Activated CD4-positive, alpha-beta T cell treated with anti-CD3 and anti-CD28 coated beads for 36 hours (primary cell): ENCODE measurements at regions not wholly inside any gene's neighbourhood (a gene's known extent, or its start where the extent isn't known, plus 50 kb on each side); places are given as distances from the start of the nearest gene placed in this dataset.

Experiments used
- ATAC-seq: fragments of 200-7000 bp; cut with Tn5 transposase; one replicate; pipeline ENCODE4 v1.10.0; 2021; ENCODE audit warnings: mild to moderate bottlenecking, moderate library complexity
- CTCF ChIA-PET: fragments of 350-600 bp; sonication (Branson Sonifier 250); formaldehyde crosslinking; loops from one replicate; lab custom pipeline; 2021; ENCODE audit warnings: antibody characterized with exemption; lab: Charles Lee
- POLR2A ChIA-PET: fragments of 350-600 bp; sonication (Branson Sonifier 250); formaldehyde crosslinking; loops from one replicate; lab custom pipeline; 2021; ENCODE audit warnings: antibody characterized with exemption, inconsistent platforms; lab: Charles Lee
- DNase-seq: peaks from one replicate; pipeline ENCODE4 v3.0.0-alpha.2; 2020
- H3K27ac Mint-ChIP-seq: one replicate; pipeline ENCODE4 v1.8.0; 2021; ENCODE audit warnings: mixed read lengths
- H3K27me3 Mint-ChIP-seq: one replicate; pipeline ENCODE4 v1.8.0; 2021; ENCODE audit warnings: mixed read lengths
- H3K36me3 Mint-ChIP-seq: one replicate; pipeline ENCODE4 v1.8.0; 2021; ENCODE audit warnings: low read depth, mixed read lengths
- H3K4me1 Mint-ChIP-seq: one replicate; pipeline ENCODE4 v1.8.0; 2021; ENCODE audit warnings: mixed read lengths
- H3K4me3 Mint-ChIP-seq: one replicate; pipeline ENCODE4 v1.8.0; 2021; ENCODE audit warnings: mild to moderate bottlenecking, moderate library complexity, mixed read lengths
- H3K9me3 Mint-ChIP-seq: one replicate; pipeline ENCODE4 v1.8.0; 2021; ENCODE audit warnings: low read depth, mixed read lengths
- intact Hi-C, 2 experiments: fragments of 100-400 bp; cut with DNase I in 1 of 2; cut with micrococcal nuclease in 1 of 2; formaldehyde crosslinking; loops; one replicate each; pipeline versions ENCODE4 v1.14.2 to v1.15.1; 2022 to 2024; cut with DNase I, micrococcal nuclease

DNA sequence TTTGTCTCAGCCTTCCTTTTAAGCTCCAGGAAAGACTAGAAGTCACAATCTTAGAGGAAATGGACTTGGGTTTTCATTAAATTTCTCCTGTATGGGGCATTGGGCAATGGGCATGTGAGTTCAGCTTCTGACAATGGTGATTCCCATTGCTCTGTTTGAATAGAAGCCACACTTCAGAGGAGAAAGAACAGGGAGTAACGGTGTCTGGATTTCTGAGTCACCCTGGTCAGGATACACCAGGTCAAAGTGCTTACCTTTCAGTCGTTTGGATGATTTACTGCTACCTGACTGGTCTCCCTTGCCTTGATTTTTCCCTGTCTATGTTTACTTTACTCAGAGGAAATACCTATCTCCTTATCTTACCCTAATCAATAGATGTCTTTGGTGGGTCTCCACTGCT lies 111.7 kb upstream of the VEPH1 start:
- H3K27me3 Mint-ChIP-seq = peaks cover 6% of the 10 kb centered on the region
- POLR2A ChIA-PET = no interaction called here
- peaks cover 9% of the 10 kb centered on the region for H3K4me1 Mint-ChIP-seq
- no peak overlapping the region for H3K27ac Mint-ChIP-seq
- CTCF ChIA-PET = interaction anchor here (1.2 to 1.4 kb wide), 2 partner anchors 9 to 11 kb away, joined by 4 to 8 read pairs; no protein-coding TSS in a partner anchor
- no peaks in the 10 kb centered on the region for H3K9me3 Mint-ChIP-seq
- no peaks in the 10 kb centered on the region for H3K36me3 Mint-ChIP-seq
- no peak for DNase-seq
- intact Hi-C loops = loop anchor here (5.0 kb wide), 4 partner anchors 492 to 817 kb away; partner anchors contain the start of genes RSRC1 (in 1 of the 2) and SHOX2 (in 1 of the 2)
- no peak for ATAC-seq
- no peak overlapping the region for H3K4me3 Mint-ChIP-seq

DNA sequence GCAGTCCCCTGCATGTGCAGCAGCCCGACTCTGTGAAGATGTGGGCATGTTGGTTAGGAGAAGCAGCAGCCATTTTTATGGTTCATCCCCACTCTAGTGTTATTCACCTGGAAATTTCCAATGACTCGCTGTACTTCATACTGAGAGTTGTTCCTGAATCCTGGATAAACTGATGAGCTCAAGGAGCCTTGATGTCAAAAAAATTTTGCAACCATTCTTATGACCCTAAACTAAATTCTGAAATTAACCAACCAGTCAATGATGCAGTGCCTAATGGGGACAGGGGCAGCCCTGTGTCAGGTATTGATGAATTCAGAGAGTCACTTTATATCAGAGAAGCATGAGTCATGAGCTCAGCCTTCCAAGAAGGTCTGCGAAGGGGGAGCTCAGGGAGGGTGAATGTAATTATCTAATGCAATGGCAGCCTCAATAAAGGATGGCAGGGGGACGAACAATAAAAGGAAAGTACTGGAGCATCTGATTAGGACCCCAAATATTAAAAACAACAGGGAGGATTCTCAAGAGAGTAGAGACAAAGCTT lies 108.4 kb upstream of the VEPH1 start:
- Mint-ChIP-seq H3K36me3 (no peaks in the 10 kb centered on the region), H3K27ac (no peak overlapping the region), H3K4me3 (no peak overlapping the region), H3K9me3 (no peaks in the 10 kb centered on the region), H3K27me3 (peaks cover 7% of the 10 kb centered on the region), H3K4me1 (peaks cover 5% of the 10 kb centered on the region)
- DNase-seq (no peak), ATAC-seq (no peak)
- ChIA-PET CTCF (interaction anchor here (0.6 to 1.6 kb wide), 2 partner anchors 9 to 79 kb away, joined by 3 to 5 read pairs; no protein-coding TSS in a partner anchor), POLR2A (no interaction called here)
- intact Hi-C loops = no loop called here

DNA sequence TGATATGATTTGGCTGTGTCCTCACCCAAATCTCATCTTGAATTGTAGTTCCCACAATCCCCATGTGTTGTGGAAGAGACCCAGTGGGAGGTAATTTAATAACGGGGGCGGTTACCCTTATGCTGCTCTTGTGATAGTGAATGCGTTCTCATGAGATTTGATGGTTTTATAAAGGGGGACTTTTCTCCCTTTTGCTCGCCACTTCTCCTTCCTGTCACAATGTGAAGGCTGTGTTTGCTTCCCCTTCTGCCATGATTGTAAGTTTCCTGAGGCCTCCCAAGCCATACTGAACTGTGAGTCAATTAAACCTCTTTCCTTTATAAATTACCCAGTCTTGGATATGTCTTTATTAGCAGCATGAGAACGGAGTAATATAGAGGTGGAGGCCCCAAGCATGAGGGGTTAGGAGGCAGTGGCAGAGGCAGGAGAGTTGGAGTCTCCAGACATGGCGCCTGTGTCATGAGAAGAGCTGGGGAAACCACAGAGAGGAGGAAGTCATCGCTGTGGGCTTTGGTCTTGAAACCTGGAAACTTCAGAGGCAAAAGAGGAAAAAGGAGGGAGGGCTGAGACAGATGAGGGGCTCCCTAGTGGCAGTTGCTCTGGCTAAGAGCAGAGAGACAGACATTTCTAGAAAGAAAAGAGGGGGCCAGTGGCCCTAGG lies 107.8 kb upstream of the VEPH1 start:
- peaks cover 8% of the 10 kb centered on the region for H3K27me3 Mint-ChIP-seq
- DNase-seq = no peak
- ChIA-PET CTCF (interaction anchor here (1.6 kb wide), 1 partner anchor 78 kb away, joined by 5 read pairs; no protein-coding TSS in a partner anchor), POLR2A (no interaction called here)
- H3K9me3 Mint-ChIP-seq = no peaks in the 10 kb centered on the region
- H3K36me3 Mint-ChIP-seq = no peaks in the 10 kb centered on the region
- peaks cover 5% of the 10 kb centered on the region for H3K4me1 Mint-ChIP-seq
- H3K27ac Mint-ChIP-seq = no peak overlapping the region
- no peak for ATAC-seq
- no peak overlapping the region for H3K4me3 Mint-ChIP-seq
- intact Hi-C loops = no loop called here

DNA sequence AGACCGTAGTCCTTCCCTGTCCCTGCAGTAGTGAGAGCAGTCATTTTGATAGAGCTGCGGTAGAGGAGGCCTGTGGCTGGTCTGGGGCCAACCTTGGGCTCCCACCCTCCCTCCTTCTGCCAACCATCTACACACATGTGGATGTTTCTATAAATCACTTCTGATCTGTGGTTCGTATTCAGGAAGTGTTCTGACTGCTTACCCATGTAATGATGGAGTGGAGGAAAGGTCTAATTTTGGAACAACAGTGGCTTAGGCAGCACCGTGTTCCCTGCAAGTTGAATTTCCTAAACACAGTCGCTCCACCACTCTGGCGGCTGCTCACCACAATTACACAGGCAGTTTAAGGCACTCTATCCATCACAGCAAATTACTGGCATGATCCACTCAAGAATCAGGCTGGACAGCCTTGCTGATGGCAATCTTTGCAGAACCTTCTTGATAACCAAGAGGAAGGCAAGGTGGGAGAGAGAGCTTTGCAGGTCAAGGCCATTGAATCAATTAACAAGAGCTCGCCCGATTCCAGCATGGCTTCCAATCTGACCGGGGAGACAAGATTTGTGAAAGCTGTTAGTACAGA lies 104.7 kb upstream of the VEPH1 start:
- H3K4me1 Mint-ChIP-seq = peaks cover 5% of the 10 kb centered on the region
- H3K9me3 Mint-ChIP-seq = no peaks in the 10 kb centered on the region
- H3K27ac Mint-ChIP-seq = no peak overlapping the region
- no peak for DNase-seq
- H3K36me3 Mint-ChIP-seq = no peaks in the 10 kb centered on the region
- no peak for ATAC-seq
- peaks cover 11% of the 10 kb centered on the region for H3K27me3 Mint-ChIP-seq
- intact Hi-C loops = loop anchor here in 1 of 2 experiments (5.0 kb wide), 1 partner anchor 704 kb away; no protein-coding TSS in a partner anchor
- no peak overlapping the region for H3K4me3 Mint-ChIP-seq
- ChIA-PET CTCF (interaction anchor here (0.6 to 3.4 kb wide), 8 partner anchors 11 to 1020 kb away, joined by 3 to 23 read pairs (median 4); no protein-coding TSS in a partner anchor), POLR2A (no interaction called here)

DNA sequence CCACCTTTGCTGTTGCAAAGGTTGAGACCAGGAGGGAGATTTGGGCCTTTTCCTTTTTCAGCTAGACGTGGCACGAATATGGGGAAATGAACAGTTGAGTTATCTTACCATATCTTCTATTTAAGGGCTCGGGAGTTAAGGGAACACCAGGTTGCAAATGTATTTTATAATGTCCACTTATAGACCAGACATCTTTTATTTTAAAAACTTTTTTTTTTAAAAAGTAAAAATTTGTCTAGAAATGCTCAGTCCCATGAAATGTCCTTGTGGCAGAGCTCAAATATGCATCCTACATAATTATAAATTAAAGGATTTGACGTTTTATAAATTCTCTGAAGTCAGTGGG lies 103.6 kb upstream of the VEPH1 start:
- intact Hi-C loops = loop anchor here (1.0 to 5.0 kb wide), 2 partner anchors 705 to 1184 kb away; no protein-coding TSS in a partner anchor
- Mint-ChIP-seq H3K27me3 (peaks cover 13% of the 10 kb centered on the region), H3K4me1 (peaks cover 5% of the 10 kb centered on the region), H3K9me3 (no peaks in the 10 kb centered on the region), H3K36me3 (no peaks in the 10 kb centered on the region), H3K4me3 (no peak overlapping the region), H3K27ac (no peak overlapping the region)
- no peak for DNase-seq
- CTCF ChIA-PET = interaction anchor here (0.6 to 3.4 kb wide), 23 partner anchors 8 to 1016 kb away, joined by 3 to 23 read pairs (median 3); no protein-coding TSS in a partner anchor
- POLR2A ChIA-PET = interaction anchor here (0.6 kb wide), 2 partner anchors 11 to 104 kb away, joined by 3 read pairs; partner anchors contain the start of gene VEPH1
- ATAC-seq = no peak

DNA sequence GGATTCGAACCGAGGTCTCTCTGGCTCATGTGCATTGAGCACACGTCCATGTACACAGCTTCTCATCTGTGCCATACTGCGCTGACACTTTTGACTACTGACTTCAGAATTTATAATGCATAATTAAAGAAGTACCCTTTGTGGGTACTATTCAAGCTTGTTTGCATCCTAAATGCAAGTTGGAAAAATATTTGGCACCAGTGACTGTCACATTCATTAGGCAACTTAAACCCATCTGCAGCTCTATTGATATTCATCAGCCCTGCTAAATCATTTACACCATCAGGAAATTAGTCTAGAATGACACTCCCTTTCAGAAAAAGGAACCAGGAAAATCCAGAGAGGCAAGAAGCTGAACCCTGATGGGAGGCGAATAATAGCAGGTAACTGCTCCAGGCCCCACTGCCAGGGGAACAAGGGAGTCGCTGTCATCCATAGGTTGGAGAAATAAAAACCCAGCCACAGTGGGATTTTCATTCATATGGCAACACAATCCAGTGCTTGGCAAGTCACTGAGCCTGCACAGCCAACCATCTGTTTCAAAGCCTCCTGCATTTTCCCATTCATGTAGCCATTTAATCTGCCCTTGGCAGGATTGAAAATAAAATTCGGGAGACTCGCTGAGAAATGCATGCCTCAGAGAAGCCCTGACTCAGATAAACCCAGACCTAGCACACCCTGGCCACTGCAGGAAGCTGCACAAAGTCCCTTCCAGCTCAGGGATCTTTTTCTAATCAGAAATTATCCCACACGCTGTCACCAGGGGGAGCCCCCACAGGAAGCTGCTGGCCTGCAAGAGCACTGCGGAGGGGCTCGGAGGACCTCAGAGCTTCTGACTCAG lies 103.0 kb upstream of the VEPH1 start:
- intact Hi-C loops = loop anchor here (1.0 to 5.0 kb wide), 2 partner anchors 706 to 1185 kb away; no protein-coding TSS in a partner anchor
- no peaks in the 10 kb centered on the region for H3K9me3 Mint-ChIP-seq
- DNase-seq (peak; percentile 82), ATAC-seq (peak; percentile 94)
- peaks cover 5% of the 10 kb centered on the region for H3K4me1 Mint-ChIP-seq
- H3K27ac Mint-ChIP-seq = no peak overlapping the region
- CTCF ChIA-PET = interaction anchor here (0.6 to 3.4 kb wide), 25 partner anchors 9 to 1017 kb away, joined by 3 to 23 read pairs (median 3); no protein-coding TSS in a partner anchor
- H3K4me3 Mint-ChIP-seq = no peak overlapping the region
- H3K27me3 Mint-ChIP-seq = peaks cover 13% of the 10 kb centered on the region
- no peaks in the 10 kb centered on the region for H3K36me3 Mint-ChIP-seq
- POLR2A ChIA-PET = interaction anchor here (0.6 kb wide), 2 partner anchors 12 to 103 kb away, joined by 3 read pairs; partner anchors contain the start of gene VEPH1

DNA sequence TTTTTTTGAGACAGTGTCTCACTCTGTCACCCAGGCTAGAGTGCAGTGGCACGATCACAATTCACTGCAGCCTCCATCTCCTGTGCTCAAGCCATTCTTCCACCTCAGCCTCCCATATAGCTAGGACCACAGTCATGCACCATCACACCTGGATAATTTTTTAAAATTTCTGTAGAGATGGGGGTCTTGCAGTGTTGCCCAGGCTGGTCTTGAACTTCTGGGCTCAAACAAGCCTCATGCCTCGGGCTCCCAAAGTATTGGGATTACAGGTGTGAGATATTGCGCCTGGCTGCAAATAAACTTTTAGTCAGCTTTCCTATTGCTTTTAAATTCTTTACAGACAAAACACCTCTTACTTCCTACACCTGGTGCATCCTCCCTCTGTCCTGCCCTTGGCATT lies 102.1 kb upstream of the VEPH1 start:
- ChIA-PET CTCF (interaction anchor here (0.7 to 3.4 kb wide), 7 partner anchors 8 to 829 kb away, joined by 3 to 23 read pairs (median 8); no protein-coding TSS in a partner anchor), POLR2A (interaction anchor here (0.7 kb wide), 1 partner anchor 178 kb away, joined by 4 read pairs; no protein-coding TSS in a partner anchor)
- Mint-ChIP-seq H3K4me3 (no peak overlapping the region), H3K27me3 (peaks cover 13% of the 10 kb centered on the region), H3K9me3 (no peaks in the 10 kb centered on the region), H3K4me1 (peaks cover 5% of the 10 kb centered on the region), H3K36me3 (no peaks in the 10 kb centered on the region), H3K27ac (no peak overlapping the region)
- intact Hi-C loops = loop anchor here in 1 of 2 experiments (5.0 kb wide), 1 partner anchor 707 kb away; no protein-coding TSS in a partner anchor
- ATAC-seq (no peak), DNase-seq (no peak)

DNA sequence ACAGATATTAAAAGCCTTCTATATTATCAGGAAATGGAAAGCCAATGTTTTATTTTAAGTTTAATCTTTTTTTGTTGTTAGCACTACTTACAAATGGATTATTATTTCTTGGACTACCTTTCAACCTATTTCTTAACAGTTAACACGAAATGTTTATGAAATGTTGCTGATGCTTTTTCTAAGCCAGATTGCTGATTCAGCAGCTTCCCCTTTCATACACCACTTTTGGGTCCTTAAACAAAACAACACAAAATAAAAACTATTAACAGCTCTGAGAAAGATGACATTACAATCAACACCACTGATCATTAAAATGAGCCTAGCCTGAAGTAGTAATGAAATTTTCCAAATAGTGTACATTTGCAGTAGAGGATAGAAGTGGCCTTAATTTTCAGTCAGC lies 99.2 kb upstream of the VEPH1 start:
- H3K36me3 Mint-ChIP-seq = no peaks in the 10 kb centered on the region
- ATAC-seq = no peak
- no peaks in the 10 kb centered on the region for H3K9me3 Mint-ChIP-seq
- peaks cover 2% of the 10 kb centered on the region for H3K4me1 Mint-ChIP-seq
- peaks cover 11% of the 10 kb centered on the region for H3K27me3 Mint-ChIP-seq
- intact Hi-C loops = no loop called here
- no peak overlapping the region for H3K4me3 Mint-ChIP-seq
- no peak for DNase-seq
- no peak overlapping the region for H3K27ac Mint-ChIP-seq
- CTCF ChIA-PET = interaction anchor here (1.4 kb wide), 1 partner anchor 15 kb away, joined by 3 read pairs; no protein-coding TSS in a partner anchor
- POLR2A ChIA-PET = no interaction called here

DNA sequence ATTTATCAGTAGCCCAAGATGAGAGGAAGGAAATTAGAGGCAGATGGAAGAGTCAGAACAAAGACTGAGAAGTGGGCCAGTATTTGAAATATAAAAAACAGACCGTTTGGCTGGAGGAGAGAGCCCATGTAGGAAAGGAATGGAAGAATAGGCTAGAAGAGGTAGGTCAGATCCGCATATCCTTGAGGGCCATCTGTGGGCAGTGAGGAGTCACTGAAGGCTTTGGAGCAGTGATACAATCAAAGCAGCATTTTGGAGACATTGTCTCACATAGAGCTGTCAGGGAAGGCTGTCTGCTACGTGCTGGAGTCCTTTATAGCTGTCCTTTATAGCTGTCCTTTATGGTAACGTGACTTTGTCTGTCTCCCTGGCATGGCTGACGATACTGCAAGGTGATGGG lies 92.0 kb upstream of the VEPH1 start:
- H3K36me3 Mint-ChIP-seq = no peaks in the 10 kb centered on the region
- no peaks in the 10 kb centered on the region for H3K4me1 Mint-ChIP-seq
- H3K4me3 Mint-ChIP-seq = no peak overlapping the region
- no peak overlapping the region for H3K27ac Mint-ChIP-seq
- H3K27me3 Mint-ChIP-seq = peaks cover 12% of the 10 kb centered on the region
- no peaks in the 10 kb centered on the region for H3K9me3 Mint-ChIP-seq
- ChIA-PET CTCF (interaction anchor here (4.4 kb wide), 1 partner anchor 12 kb away, joined by 23 read pairs; no protein-coding TSS in a partner anchor), POLR2A (no interaction called here)
- ATAC-seq = no peak
- no peak for DNase-seq
- intact Hi-C loops = no loop called here

DNA sequence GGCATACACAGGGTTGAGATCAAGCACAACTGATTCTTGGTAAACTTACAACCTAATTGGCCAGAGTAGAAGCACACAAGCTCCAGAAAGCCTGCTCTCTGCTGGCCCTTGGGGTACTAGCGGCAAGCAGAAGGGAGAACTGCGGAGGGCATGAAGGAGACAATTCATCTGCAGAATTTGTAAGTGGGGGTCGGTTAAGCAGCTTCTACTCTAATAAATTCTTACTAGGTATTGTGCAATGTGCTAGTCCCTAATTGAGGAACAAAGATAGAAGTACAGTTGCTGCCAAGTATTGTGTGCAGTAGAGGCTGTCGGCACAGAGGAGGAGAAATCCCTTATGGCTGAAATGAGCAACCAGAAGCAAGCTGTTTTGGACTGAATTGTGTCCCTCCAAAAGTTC lies 91.2 kb upstream of the VEPH1 start:
- DNase-seq (no peak), ATAC-seq (no peak)
- no peaks in the 10 kb centered on the region for H3K9me3 Mint-ChIP-seq
- ChIA-PET POLR2A (no interaction called here), CTCF (interaction anchor here (0.8 kb wide), 1 partner anchor 14 kb away, joined by 4 read pairs; no protein-coding TSS in a partner anchor)
- no peak overlapping the region for H3K4me3 Mint-ChIP-seq
- H3K36me3 Mint-ChIP-seq = no peaks in the 10 kb centered on the region
- peaks cover 12% of the 10 kb centered on the region for H3K27me3 Mint-ChIP-seq
- intact Hi-C loops = no loop called here
- H3K4me1 Mint-ChIP-seq = no peaks in the 10 kb centered on the region
- H3K27ac Mint-ChIP-seq = no peak overlapping the region
